B cell (primary cell): ENCODE measurements at regions not wholly inside any gene's neighbourhood (a gene's known extent, or its start where the extent isn't known, plus 50 kb on each side); places are given as distances from the start of the nearest gene placed in this dataset.

Experiments used
- ATAC-seq: fragments of 200-7000 bp; cut with Tn5 transposase; one replicate; pipeline ENCODE4 v1.10.0; 2021; ENCODE audit warnings: low read depth, mild to moderate bottlenecking, moderate number of reproducible peaks, moderate library complexity
- CTCF ChIA-PET: fragments of 350-600 bp; sonication (Branson Sonifier 250); formaldehyde crosslinking; loops from one replicate; lab custom pipeline; 2021; ENCODE audit warnings: antibody characterized with exemption, inconsistent platforms; lab: Charles Lee
- POLR2A ChIA-PET: fragments of 350-600 bp; sonication (Branson Sonifier 250); formaldehyde crosslinking; loops from one replicate; lab custom pipeline; 2021; ENCODE audit warnings: antibody characterized with exemption; lab: Charles Lee
- DNase-seq: peaks from one replicate; pipeline ENCODE4 v3.0.0; 2013
- H2AFZ ChIP-seq: 2 replicates; pipeline ENCODE4 v1.6.1; 2012; ENCODE audit warnings: mild to moderate bottlenecking, low read depth, low read length; ENCODE audit not compliant: insufficient read depth, poor library complexity, severe bottlenecking
- H3K27ac ChIP-seq, 2 donors: 1 replicate in 1 of 2; 2 replicates in 1 of 2; pipeline ENCODE4 v1.5.1; 2012 to 2013; ENCODE audit warnings: low read length in 2 of 2, mild to moderate bottlenecking in 2 of 2, moderate library complexity in 1 of 2
- H3K27me3 ChIP-seq, 4 experiments: fragments of 200-600 bp in 1 of 4; sonication (generic) in 1 of 4; replicated peaks in 1 of 4; 1 replicate in 2 of 4; 2 replicates in 2 of 4; pipeline versions ENCODE4 v1.6.1 to v1.7.0; 2013 to 2016; ENCODE audit warnings: low read length in 3 of 4, mild to moderate bottlenecking in 2 of 4, mixed read lengths in 1 of 4, moderate library complexity in 1 of 4; ENCODE audit not compliant: insufficient read depth in 4 of 4, control insufficient read depth in 3 of 4; ENCODE audit errors: control extremely low read depth in 1 of 4
- H3K36me3 ChIP-seq, 2 experiments: replicated peaks in 1 of 2; 1 replicate in 1 of 2; 2 replicates in 1 of 2; pipeline versions ENCODE4 v1.6.1 to v1.7.1; 2013; ENCODE audit warnings: low read length in 1 of 2; ENCODE audit not compliant: insufficient read depth in 2 of 2, control insufficient read depth in 1 of 2; ENCODE audit errors: control extremely low read depth in 1 of 2, extremely low read depth in 1 of 2
- H3K4me1 ChIP-seq, 2 donors: fragments of 200-600 bp in 1 of 2; sonication (generic) in 1 of 2; 1 replicate in 1 of 2; 2 replicates in 1 of 2; pipeline versions ENCODE4 v1.5.1 to v1.6.1; 2013 to 2017; ENCODE audit warnings: low read length in 2 of 2; ENCODE audit not compliant: control insufficient read depth in 2 of 2, insufficient read depth in 2 of 2
- H3K4me2 ChIP-seq: replicated peaks from 2 replicates; pipeline ENCODE3; 2012; ENCODE audit warnings: mild to moderate bottlenecking, low read depth, low read length; ENCODE audit not compliant: poor library complexity, severe bottlenecking
- H3K4me3 ChIP-seq, 5 experiments: fragments of 200-600 bp in 1 of 5; sonication (generic) in 1 of 5; 1 replicate in 3 of 5; 2 replicates in 2 of 5; pipeline versions ENCODE4 v1.5.1 to v1.7.0; 2011 to 2016; ENCODE audit warnings: low read length in 4 of 5, mild to moderate bottlenecking in 4 of 5, low read depth in 2 of 5, control low read depth in 1 of 5, moderate library complexity in 1 of 5; ENCODE audit not compliant: insufficient read depth in 1 of 5; ENCODE audit errors: control extremely low read depth in 1 of 5, extremely low read depth in 1 of 5
- H3K79me2 ChIP-seq: fragments of 200-600 bp; sonication (generic); one replicate; pipeline ENCODE4 v1.6.0; 2016; ENCODE audit warnings: low read length; ENCODE audit not compliant: control insufficient read depth, insufficient read depth
- H3K9ac ChIP-seq: fragments of 200-600 bp; sonication (generic); 2 replicates; pipeline ENCODE4 v1.6.1; 2017; ENCODE audit warnings: mild to moderate bottlenecking, low read length, moderate library complexity
- H3K9me3 ChIP-seq, 3 donors: one replicate each; pipeline versions ENCODE4 v1.6.1 to v1.7.1; 2013; ENCODE audit warnings: low read length in 2 of 3; ENCODE audit not compliant: control insufficient read depth in 2 of 3, insufficient read depth in 1 of 3; ENCODE audit errors: control extremely low read depth in 1 of 3
- H4K20me1 ChIP-seq: 2 replicates; pipeline ENCODE4 v1.6.0; 2012; ENCODE audit warnings: mild to moderate bottlenecking, low read length; ENCODE audit not compliant: insufficient read depth, control insufficient read depth, poor library complexity, severe bottlenecking
- H3K27ac Mint-ChIP-seq: one replicate; pipeline ENCODE4 v1.8.0; 2021; ENCODE audit warnings: mixed read lengths
- H3K27me3 Mint-ChIP-seq: one replicate; pipeline ENCODE4 v1.8.0; 2021; ENCODE audit warnings: mixed read lengths
- H3K4me1 Mint-ChIP-seq: one replicate; pipeline ENCODE4 v1.8.0; 2021; ENCODE audit warnings: mixed read lengths
- H3K4me3 Mint-ChIP-seq: one replicate; pipeline ENCODE4 v1.8.0; 2021; ENCODE audit warnings: mixed read lengths
- H3K9me3 Mint-ChIP-seq: one replicate; pipeline ENCODE4 v1.8.0; 2022; ENCODE audit warnings: mixed read lengths; ENCODE audit not compliant: insufficient read depth
- CTCF ChIP-seq: fragments of 200-600 bp; IDR thresholded peaks from one replicate; pipeline ENCODE4 v1.8.0; 2022; ENCODE audit warnings: antibody characterized with exemption, mild to moderate bottlenecking
- EZH2 ChIP-seq: IDR thresholded peaks from 2 replicates; pipeline ENCODE4 v1.6.1; 2012; ENCODE audit warnings: borderline replicate concordance, low read depth, mild to moderate bottlenecking, moderate library complexity, low read length; ENCODE audit not compliant: insufficient read depth, poor library complexity, severe bottlenecking
- WGBS: methylation state at CpG from one replicate; pipeline ENCODE4 v1.1.5; 2013; ENCODE audit warnings: missing lambda C conversion rate; ENCODE audit not compliant: insufficient coverage; 5-methylcytosine and 5-hydroxymethylcytosine counted together
- intact Hi-C: fragments of 100-400 bp; cut with micrococcal nuclease; formaldehyde crosslinking; loops from one replicate; pipeline ENCODE4 v1.10.0; 2022

- Histone ChIP-seq H3K27ac (no peak overlapping the region), H3K9me3 (no peaks in the 10 kb centered on the region), H3K79me2 (no peaks in the 10 kb centered on the region), H2AFZ (no peak overlapping the region), H3K9ac (no peak overlapping the region), H3K4me3 (no peak overlapping the region), H3K27me3 (no peaks in the 10 kb centered on the region), H4K20me1 (no peaks in the 10 kb centered on the region), H3K4me1 (peaks cover 0 to 4% of the 10 kb centered on the region in 2 donors), H3K4me2 (no peak overlapping the region), H3K36me3 (no peaks in the 10 kb centered on the region)
- Mint-ChIP-seq H3K27me3 (no peaks in the 10 kb centered on the region), H3K4me1 (peaks cover 18% of the 10 kb centered on the region), H3K27ac (no peak overlapping the region), H3K4me3 (no peak overlapping the region), H3K9me3 (no peaks in the 10 kb centered on the region)
- ChIA-PET CTCF (interaction anchor here (2.7 kb wide), 1 partner anchor 9 kb away, joined by 8 read pairs; no protein-coding TSS in a partner anchor), POLR2A (no interaction called here)
- intact Hi-C loops = no loop called here
- ATAC-seq (no peak), DNase-seq (no peak)
- TF ChIP-seq EZH2 (no peak), CTCF (no peak)
- 93% methylated on average over 9 of the region's 10 CpGs for WGBS
These were observed 339.9 kb upstream of the PKDCC start for GRCh38 chr2:41707790-41708451.

- ATAC-seq (no peak), DNase-seq (no peak)
- ChIA-PET POLR2A (no interaction called here), CTCF (interaction anchor here (2.7 kb wide), 1 partner anchor 11 kb away, joined by 8 read pairs; no protein-coding TSS in a partner anchor)
- TF ChIP-seq CTCF (no peak), EZH2 (no peak)
- no peak overlapping the region for H3K4me3 ChIP-seq
- H3K9me3 ChIP-seq = no peaks in the 10 kb centered on the region
- Mint-ChIP-seq H3K27me3 (no peaks in the 10 kb centered on the region), H3K27ac (no peak overlapping the region), H3K4me3 (peak overlapping the region; percentile 0), H3K9me3 (no peaks in the 10 kb centered on the region), H3K4me1 (peaks cover 18% of the 10 kb centered on the region)
- H3K27ac ChIP-seq = no peak overlapping the region
- intact Hi-C loops = no loop called here
- H3K79me2 ChIP-seq = no peaks in the 10 kb centered on the region
- no peak overlapping the region for H3K9ac ChIP-seq
- H3K4me2 ChIP-seq = no peak overlapping the region
- 77% methylated on average over 8 of the region's 10 CpGs for WGBS
- H2AFZ ChIP-seq = no peak overlapping the region
- peaks cover 0 to 4% of the 10 kb centered on the region in 2 donors for H3K4me1 ChIP-seq
- H3K27me3 ChIP-seq = no peaks in the 10 kb centered on the region
- H4K20me1 ChIP-seq = no peaks in the 10 kb centered on the region
- no peaks in the 10 kb centered on the region for H3K36me3 ChIP-seq
These were observed 337.9 kb upstream of the PKDCC start for GRCh38 chr2:41709702-41710599.
